Fibroblast of skin of left quadriceps (primary cell): ENCODE measurements at regions not wholly inside any gene's neighbourhood (a gene's known extent, or its start where the extent isn't known, plus 50 kb on each side); places are given as distances from the start of the nearest gene placed in this dataset.
A peak's percentile ranks its signal among the peaks of the same experiment; 100 is the strongest.
"Not testable (repeated sequence)": the region's sequence is repeated elsewhere in the genome, so short reads cannot be mapped to it uniquely, and the experiment has no call there.

ENCODE experiments used
- DNase-seq, 2 experiments: peaks; one replicate each; pipeline ENCODE4 v3.0.0-alpha.2; 2013; ENCODE audit warnings: low read depth in 2 of 2

DNA sequence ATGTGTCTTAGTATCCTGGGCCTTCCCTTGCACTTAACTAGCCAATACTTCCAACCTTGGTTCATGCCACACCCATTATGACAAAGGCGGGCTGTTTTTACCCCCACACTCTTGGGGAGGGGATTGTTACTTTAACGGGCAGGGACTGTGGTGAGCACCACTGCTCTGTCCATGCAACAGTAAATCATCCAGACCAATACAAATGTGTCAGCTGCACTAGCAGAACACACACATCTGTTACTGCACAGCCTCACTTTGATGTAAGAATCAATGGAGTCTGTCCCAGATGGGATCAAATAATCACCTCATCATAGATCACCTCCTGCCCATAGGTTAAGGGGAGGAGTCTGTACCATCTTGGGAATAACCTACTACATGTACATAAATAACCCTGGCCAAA is 58.1 kb downstream of the NPAP1 start:
- no peak for DNase-seq

DNA sequence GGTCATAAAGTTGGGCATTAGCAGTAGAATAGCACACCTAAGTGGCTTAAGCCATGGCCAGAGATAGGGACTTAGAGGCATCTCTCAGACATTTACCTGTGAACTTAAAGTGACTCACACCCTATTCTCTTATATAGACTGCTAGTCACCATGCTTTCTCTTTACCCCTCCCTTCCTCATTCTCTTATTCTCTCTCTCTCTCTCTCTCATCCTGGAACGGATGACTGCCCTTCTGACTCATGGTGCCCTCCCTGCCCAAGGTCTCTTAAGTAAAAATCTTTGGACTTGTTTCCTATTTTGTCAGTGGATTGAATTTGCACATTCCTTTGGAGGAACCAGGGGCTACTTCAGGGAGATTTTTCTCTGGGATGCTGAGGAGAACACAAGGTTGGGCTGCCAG is 58.8 kb downstream of the NPAP1 start:
- no peak for DNase-seq

DNA sequence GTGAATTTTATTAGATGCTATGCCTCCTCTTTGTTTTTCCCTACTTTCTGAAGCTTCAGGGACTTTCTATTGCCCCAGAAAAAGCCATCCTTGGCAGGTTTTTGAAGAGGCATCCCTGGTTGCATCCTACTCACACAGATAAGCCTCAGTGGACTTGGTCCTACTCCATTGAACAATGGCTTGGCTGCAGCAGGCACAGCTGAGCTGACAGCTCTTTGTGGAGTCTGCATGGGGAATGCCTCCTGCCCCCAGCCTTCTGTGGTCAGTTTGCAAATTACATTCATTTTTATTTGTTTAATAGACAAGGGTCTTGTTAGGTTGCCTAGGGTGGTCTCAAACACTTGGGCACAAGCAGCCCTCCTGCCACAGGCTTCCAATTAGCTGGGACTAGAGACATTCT is 69.7 kb downstream of the NPAP1 start:
- no peak for DNase-seq

DNA sequence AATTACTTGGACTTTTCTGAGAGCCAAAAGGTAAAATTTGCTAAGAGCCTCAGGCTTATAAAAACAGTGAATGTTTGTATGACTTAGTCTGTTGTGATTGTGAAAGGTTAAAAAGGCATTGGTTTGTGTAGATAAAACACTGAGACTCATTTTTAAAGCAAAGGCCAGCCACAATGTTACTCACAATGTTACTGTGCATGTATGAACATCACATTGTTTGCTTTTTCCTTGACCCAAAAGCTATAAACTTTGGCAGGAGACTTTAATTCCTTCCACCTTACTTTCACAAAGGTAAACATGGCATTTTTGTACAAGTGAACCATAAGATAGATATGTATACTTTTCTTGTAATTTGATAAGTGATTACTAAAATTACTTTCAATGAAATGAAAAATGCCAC is 70.5 kb downstream of the NPAP1 start:
- no peak for DNase-seq

DNA sequence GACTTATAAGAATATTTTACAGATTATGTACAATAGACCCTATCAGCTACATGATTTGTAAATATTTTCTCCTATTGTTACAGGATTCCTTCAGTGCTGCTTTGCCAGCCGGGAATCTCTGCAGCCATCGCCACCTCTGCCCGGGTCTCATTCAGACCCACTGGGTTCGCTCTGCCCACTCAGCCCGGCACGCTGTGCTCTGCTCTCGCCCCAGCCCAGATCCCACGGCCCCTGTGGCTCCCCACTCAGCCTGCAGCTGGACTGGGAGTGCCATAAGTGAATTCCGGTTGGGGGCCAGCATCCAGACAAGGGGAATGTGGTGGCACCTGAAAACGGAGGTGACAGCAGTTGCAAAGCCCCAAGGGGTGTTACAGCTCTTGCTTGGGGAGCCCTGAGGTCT is 71.8 kb downstream of the NPAP1 start:
- no peak for DNase-seq

DNA sequence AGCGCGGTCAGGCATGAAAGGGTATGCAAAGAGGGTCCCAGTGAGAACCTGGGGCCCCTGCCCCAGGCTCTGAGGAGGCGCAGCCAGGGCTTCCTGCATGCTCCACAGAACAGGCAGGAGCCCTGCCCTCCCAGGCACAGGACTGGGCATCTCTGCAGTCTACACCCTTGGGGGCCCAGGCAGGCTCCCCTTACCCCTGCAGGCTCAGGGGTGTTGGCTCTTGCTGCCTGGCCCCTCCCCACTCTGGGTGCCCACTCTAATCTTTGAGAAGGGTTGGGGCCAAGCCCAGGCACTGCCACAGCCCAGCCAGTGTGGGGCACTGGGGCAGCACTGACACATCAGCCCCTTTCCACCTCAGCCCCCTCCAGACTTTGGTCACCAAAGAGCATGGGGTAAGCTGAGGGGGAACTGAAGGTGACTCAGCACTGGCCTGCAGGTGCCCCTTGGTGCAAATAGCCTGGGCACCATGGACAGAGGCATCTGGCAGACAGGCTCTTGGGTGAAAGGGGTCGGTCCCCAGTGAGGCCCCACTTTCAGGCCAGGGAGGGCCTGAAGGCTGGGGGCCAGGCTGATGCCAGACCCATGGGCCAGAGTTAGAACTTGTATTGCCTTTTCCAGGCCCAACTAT is 73.4 kb downstream of the NPAP1 start:
- DNase-seq: no peak

DNA sequence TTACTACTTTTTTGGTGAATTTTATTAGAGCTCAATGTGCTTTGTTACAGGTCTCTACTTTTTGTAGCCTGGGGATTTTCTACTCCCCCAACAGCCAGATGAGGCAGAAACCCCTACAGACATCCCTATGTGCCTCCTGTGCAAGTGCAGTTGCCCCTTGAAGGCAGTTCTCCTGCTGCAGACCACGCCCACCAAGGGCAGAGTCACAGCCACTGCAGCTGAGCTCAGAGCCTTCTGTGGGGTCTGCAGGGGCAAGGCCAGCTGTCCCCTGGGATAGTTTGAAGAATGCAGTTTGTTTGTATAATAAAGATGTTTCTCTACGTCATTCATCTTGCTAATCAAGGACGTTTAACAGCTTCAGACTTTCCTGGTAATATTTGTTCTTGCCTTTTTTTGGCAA is 76.8 kb downstream of the NPAP1 start:
- no peak for DNase-seq

DNA sequence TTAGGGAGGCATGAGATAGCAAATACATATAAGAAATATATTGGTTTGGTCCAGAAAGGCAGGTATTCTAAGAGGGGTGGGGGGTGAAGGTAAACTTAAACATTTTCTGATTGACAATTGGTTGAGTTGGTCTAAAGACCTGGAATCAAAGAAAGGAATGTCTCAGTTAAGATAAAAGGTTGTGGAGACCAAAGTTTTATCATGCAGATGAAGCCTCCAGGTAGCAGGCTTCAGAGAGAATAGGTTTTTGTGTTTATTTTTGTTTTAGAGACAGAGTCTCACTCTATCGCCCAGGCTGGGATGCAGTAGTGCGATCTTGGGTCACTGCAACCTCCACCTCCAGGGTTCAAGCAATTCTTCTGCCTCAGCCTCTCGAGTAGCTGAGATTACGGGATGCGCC is 80.5 kb downstream of the NPAP1 start:
- no peak for DNase-seq

DNA sequence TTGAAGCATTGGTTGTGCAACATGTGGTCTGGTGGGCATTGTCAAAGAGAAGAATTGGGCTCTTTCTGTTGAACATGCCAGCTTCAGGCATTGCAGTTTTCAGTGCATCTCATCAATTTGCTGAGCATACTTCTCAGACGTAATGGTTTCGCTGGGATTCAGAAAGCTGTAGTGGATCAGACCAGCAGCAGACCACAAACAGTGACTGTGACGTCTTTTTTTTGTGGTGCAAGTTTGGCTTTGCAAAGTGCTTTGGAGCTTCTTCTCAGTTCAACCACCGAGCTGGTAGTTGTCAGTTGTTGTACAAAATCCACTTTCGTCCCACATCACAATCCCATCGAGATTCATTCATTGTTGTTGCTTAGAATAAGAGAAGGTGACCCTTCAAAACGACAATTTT is 84.5 kb downstream of the NPAP1 start:
- no peak for DNase-seq

DNA sequence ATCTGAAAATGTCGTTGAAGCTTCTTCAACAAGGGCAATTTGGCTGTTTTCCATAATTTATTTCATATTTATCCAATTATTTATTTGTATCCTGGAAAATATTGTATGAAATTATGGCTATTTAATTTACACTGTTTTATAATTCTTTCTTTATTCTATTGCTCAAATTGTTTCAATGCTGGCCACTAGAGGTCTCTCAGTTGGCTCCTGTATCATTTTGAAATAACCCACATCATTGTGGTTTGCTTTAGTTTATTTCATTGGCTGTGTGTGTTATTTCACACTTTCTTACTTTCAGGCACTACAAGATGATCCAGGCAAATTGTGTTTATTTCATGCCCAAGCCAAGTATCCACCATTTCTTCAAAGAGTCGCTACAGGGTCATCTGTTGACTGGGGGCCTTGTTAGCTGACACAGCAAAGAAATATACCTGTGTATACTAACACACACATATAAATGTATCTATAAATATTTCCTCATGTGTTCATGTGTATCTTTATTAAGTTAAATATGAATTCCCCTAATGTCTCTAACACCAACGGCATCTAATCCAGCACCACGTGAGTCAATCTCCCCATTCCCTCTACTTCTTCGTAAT is 86.2 kb downstream of the NPAP1 start:
- DNase-seq: no peak

DNA sequence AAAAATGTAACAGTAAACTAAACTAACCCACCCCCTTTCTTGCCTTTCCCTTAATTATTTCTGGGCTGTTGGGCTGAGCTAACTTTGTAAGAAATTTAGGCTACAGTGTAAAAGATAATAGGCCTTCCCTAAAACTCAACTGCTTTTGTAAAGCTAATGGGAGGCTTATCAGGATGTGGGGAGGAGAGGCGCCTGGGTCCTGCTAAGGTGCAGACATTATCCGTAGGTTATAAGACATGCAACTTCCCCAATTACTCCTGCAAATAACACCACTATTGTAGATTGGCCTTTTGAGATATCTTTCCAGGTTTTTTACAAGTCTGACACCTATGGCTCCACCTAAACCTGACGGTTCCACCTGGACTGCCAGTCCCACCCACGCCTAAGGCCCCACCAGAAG is 88.3 kb downstream of the NPAP1 start:
- DNase-seq: no peak

DNA sequence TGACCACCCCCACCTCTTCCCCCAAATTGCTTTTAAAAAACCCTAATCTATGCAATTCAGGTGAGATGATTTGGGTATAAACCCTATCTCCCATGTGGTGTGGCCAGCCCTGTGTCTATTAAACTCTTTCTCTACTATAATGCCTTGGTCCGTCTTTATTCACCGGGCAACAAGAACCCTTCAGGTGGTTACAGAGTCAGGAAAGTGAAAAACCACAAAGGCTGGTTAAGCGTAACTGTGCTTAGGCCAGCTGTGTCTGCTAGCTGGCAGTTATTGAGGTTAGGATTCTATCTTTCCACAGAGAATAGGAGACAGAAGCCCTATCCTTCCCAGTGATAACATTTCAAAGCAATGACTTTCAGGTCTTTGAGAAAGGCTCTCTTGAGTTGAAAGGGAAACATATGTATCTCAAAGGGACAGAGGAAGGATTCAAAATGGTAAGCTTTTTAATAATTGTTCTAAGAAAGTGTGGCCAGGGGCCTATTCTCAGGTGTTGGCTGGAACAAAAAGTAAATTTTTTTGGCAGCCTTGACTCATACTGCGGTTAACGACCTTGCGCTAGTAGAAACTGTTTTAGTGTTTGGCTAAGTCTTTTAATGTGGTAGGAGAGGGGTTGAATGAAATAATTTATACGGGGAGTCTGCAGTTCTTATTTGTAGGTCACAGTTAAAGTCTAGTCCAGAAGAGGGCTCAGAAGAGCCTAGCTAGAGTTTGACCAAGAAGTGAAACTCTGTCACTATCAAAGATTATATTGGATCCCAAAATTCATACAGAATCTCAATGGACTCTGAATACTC is 89.0 kb downstream of the NPAP1 start:
- no peak for DNase-seq

DNA sequence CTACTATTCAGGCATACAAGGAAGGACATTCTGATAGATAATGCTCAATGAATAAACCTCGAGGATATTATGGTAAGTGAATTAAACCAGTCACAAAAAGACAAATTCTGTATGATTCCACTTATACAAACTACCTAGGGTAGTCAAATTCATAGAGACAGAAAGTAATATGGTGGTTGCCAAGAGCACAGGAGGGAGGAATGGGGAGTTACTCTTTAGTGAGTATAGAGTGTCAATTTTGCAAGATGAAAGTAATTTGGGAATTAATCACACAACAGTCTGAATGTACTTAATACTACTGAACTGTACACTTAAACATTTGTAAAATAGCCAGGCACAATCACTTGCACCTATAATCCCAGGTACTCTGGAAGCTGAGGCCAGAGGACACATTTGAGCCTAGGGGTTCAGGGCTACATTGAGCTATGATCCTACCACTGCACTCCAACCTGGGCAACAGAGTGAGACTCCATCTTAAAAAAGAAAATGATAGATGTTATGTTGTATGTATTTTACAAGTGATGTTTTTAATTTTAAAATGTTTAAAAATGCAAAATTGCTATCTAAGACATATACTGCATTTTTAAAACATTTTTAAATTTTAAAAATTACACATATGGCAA is 91.0 kb downstream of the NPAP1 start:
- no peak for DNase-seq

DNA sequence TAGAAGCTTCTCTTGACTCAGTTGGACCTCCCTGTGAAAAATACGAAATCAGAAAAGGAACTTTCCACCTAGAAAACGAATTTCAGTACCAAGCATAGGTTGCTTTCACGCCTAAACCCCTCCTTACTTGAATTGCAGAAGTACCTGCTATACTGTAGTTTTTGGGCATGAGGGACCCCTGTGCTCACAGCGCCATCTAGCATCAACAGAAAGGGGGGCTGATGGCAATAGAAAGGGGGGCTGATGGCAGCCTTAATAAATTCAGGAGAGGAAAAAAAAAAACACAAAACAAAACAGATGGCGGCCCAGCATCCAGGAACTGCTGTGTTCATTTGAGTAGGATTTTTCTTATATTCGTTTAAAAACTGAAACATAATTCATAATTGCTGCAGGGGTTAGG is 96.7 kb downstream of the NPAP1 start:
- no peak for DNase-seq

DNA sequence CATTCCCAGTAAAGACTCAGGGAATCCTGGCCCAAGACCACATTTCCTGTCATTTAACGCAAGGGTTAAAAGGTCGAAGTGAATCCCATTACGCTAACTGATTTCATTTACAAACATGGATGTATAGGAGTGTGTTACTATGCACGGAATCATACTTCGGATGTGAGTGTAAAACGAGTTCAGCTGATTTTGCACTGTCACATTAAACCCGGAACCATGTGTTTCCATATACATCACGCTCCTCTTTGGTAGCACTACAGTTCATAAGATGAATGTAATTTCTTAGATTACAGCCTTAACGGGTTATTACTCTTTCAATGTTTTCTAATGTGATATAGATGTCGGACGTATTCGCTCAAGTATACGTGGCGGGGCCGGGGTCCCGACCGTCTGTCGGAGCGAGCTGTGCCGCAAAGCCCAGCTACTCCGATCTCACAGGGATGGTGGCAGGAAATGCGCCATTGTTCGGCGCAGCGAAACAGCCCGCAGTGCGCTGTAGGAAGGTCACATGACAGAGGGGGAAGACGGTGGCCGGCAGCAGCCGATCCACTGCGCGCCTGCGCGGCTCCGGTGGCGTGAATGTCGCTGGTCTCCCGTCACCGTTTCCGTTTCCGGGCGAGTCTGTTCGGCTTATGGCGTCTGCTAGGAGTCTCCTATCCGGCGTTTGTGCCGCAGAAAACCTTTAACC is 97.3 kb downstream of the NPAP1 start:
- DNase-seq: peak; percentile 55 to 61

DNA sequence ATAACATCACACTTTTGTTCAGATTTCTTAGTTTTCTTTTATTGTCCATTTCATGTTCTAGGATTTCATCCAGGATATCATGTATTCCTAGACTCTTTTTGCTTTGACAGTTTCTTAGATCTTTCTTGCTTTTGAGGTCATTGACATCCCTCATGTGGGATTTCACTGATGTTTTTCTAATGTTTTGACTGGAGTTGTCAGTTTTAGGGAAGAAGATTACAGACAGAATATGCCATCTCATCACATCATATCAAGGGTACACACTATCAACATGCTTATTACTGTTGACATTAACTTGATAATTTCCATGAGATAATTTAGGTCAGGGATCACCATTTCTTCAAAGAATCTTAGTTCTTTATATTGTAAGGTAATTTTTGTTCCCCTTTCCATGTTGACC is 101.7 kb downstream of the NPAP1 start:
- no peak for DNase-seq

DNA sequence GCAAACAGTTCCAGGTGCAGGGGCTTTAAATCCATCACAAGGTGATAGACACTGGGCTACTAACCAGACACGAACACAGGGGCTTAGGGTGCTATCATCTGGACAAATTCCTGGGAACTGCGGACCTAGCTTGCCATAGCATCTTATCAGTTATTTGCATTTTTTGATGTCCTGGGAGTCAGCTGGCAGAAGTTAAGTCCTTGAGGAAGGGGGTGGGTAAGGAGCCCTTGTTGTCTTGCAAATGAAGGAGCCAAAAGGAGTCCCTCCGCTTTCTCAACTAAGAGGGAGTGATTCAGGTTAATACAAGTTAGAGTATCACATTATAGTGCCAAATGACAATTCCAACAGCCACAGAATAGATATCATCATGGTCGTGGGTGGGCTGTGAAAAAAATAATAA is 108.9 kb downstream of the NPAP1 start:
- DNase-seq: no peak

DNA sequence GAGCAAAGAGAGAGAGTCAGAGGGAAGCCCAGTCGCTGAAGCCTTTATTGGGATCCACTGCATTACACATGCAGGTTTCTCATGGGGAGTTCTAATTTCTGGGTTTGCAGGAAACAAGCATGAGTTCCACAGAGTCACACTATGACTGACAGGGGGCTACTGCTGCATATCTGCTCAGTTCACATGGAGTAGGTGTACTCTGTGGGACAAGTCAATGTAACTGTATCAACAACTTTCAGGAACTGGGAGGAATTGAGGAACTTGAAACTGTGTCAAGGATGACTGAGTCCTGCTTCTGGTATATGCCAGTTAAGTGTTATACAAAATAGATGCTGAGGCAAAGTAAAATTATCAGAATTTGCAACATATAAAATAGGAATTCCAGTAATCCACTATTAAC is 110.8 kb downstream of the NPAP1 start:
- no peak for DNase-seq

DNA sequence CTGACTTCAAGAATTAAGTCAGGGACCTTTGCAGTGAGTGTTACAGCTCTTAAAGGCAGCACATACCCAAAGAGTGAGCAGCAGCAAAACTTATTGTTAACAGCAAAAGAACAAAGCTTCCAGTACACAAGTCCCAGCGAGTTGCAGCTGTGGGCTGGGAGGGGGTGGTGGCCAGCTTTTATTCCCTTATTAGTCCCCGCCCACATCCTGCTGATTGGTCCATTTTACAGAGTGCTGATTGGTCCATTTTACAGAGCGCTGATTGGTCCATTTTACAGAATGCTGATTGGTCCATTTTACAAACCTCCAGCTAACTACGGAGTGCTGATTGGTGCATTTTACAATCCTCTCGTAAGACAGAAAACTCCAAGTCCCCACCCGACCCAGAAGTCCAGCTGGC is 127.0 kb downstream of the NPAP1 start:
- not testable (repeated sequence) for DNase-seq

DNA sequence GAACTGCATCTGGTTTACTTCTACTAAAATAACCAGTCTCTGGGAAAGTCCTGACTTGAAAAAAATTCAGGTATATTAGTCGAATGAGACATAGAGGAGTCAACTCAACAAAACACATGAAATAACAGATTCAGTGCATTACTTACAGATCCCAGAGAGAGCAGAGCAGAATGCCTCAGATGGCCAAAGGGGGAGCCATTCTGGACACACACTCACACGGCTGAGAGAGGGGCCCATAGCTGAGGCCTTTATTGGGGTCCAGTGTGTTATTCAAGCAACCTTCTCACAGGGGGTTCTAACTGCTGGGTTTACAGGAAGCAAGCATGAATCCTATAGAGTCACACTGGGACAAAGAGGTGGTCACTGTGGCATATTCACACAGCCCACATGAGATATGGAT is 135.1 kb upstream of the SNRPN start:
- no peak for DNase-seq

DNA sequence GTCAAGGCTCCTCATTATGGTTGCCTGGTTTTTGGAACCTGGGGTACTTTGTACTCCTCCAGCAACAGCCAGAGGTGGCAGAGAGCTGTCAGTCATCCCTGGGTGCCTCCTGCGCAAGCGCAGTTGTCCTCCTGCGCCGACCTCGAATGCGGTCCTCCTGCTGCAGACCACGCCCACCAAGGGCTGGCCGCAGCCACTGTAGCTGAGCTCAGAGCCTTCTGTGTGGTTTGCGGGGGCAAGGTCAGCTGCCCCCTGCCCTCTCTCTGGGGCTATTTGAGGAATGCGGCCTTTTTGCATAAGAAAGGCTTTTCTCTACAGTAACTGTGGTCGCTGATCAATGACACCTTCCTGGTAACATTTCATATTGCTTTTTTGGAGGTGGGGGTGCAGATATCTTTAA is 131.3 kb upstream of the SNRPN start:
- DNase-seq: no peak

DNA sequence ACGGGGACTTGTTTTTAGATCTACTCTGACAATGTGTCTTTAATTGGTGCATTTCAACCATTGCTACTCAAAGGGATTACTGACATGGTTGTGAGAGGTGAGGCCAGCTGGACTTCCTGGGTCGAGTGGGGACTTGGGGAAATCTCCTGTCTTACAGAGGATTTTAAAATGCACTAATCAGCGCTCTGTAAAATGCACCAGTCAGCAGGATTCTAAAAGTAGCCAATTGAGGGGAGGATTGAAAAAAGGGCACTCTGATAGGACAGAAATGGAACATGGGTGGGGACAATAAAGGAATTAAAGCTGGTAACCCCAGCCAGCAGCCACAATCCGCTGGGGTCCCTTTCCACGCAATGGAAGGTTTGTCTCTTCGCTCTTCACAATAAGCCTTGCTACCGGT is 122.5 kb upstream of the SNRPN start:
- no peak for DNase-seq
